Left forelimb (tissue), 1 donor: ENCODE measurements at regions not wholly inside any gene's neighbourhood (a gene's known extent, or its start where the extent isn't known, plus 50 kb on each side); places are given as distances from the start of the nearest gene placed in this dataset.

Source experiments
- DNase-seq: peaks from one replicate; pipeline ENCODE4 v3.0.0-alpha.2; 2018; ENCODE audit warnings: low spot score

GRCh38 chr4:13933191-13933590 lies 305.7 kb upstream of the BOD1L1 start:
- no peak for DNase-seq

GRCh38 chr4:13938299-13938698 lies 310.8 kb upstream of the BOD1L1 start:
- DNase-seq: no peak

- no peak for DNase-seq
These were observed 313.4 kb upstream of the BOD1L1 start for GRCh38 chr4:13940921-13941320.

- no peak for DNase-seq
These were observed 315.5 kb upstream of the BOD1L1 start for GRCh38 chr4:13942977-13943376.

GRCh38 chr4:13944095-13944511 lies 316.6 kb upstream of the BOD1L1 start:
- DNase-seq: no peak

GRCh38 chr4:13947921-13948320 lies 320.4 kb upstream of the BOD1L1 start:
- no peak for DNase-seq

GRCh38 chr4:13950491-13950890 lies 323.0 kb upstream of the BOD1L1 start:
- DNase-seq: no peak

GRCh38 chr4:13953083-13953482 lies 325.6 kb upstream of the BOD1L1 start:
- no peak for DNase-seq

GRCh38 chr4:13955551-13955950 lies 328.0 kb upstream of the BOD1L1 start:
- no peak for DNase-seq

- no peak for DNase-seq
These were observed 329.4 kb upstream of the BOD1L1 start for GRCh38 chr4:13956947-13957346.

GRCh38 chr4:13957871-13958270 lies 330.3 kb upstream of the BOD1L1 start:
- DNase-seq: no peak

GRCh38 chr4:13963601-13964000 lies 336.1 kb upstream of the BOD1L1 start:
- DNase-seq: no peak

- DNase-seq: no peak
These were observed 339.0 kb upstream of the BOD1L1 start for GRCh38 chr4:13966231-13967195.

- no peak for DNase-seq
These were observed 341.2 kb upstream of the BOD1L1 start for GRCh38 chr4:13968723-13969122.

GRCh38 chr4:13970349-13970748 lies 342.8 kb upstream of the BOD1L1 start:
- no peak for DNase-seq

GRCh38 chr4:13977746-13978145 lies 350.2 kb upstream of the BOD1L1 start:
- DNase-seq: no peak

- no peak for DNase-seq
These were observed 353.1 kb upstream of the BOD1L1 start for GRCh38 chr4:13980317-13981310.

- no peak for DNase-seq
These were observed 354.0 kb upstream of the BOD1L1 start for GRCh38 chr4:13981499-13981898.

GRCh38 chr4:13982010-13982409 lies 354.5 kb upstream of the BOD1L1 start:
- no peak for DNase-seq

- no peak for DNase-seq
These were observed 355.8 kb upstream of the BOD1L1 start for GRCh38 chr4:13983189-13983790.

GRCh38 chr4:13984991-13985800 lies 357.7 kb upstream of the BOD1L1 start:
- DNase-seq: no peak
